IMR-90 (cell line): ENCODE measurements at regions not wholly inside any gene's neighbourhood (a gene's known extent, or its start where the extent isn't known, plus 50 kb on each side); places are given as distances from the start of the nearest gene placed in this dataset.

Experiments
- ATAC-seq: fragments of 200-7000 bp; cut with Tn5 transposase; 2 replicates; pipeline ENCODE4 v1.9.1; 2020; ENCODE audit warnings: low read depth, mild to moderate bottlenecking, moderate library complexity
- BruUV-seq: library from RNA; stranded (reverse); fragments of 400-500 nt; replicated peaks from 2 replicates; lab custom pipeline; 2021; lab: Mats Ljungman, UMichigan
- CTCF ChIA-PET: fragments of 300-600 bp; formaldehyde crosslinking; extraction: SDS; loops from one replicate; lab custom pipeline; 2021; ENCODE audit warnings: antibody characterized with exemption; lab: Yijun Ruan, JAX
- POLR2A ChIA-PET: fragments of 300-600 bp; sonication (Branson Sonifier 250); formaldehyde crosslinking; loops from one replicate; lab custom pipeline; 2022; ENCODE audit warnings: antibody characterized with exemption; ENCODE audit not compliant: unreplicated experiment; lab: Charles Lee
- DNase-seq: peaks from one replicate; pipeline ENCODE4 v3.0.0; 2013
- H2AFZ ChIP-seq: replicated peaks from 2 replicates; pipeline ENCODE3; 2013; ENCODE audit warnings: low read length, mild to moderate bottlenecking; ENCODE audit not compliant: poor library complexity
- H2AK5ac ChIP-seq: 2 replicates; pipeline ENCODE4 v1.6.1; 2013; ENCODE audit warnings: low read depth, low read length, inconsistent platforms
- H2AK9ac ChIP-seq: replicated peaks from 2 replicates; pipeline ENCODE3; 2013; ENCODE audit warnings: mild to moderate bottlenecking, low read depth, low read length, moderate library complexity; ENCODE audit not compliant: poor library complexity
- H2BK120ac ChIP-seq: 2 replicates; pipeline ENCODE4 v1.6.1; 2013; ENCODE audit warnings: low read depth, low read length, inconsistent platforms
- H2BK15ac ChIP-seq: 3 replicates; pipeline ENCODE4 v1.6.1; 2013; ENCODE audit warnings: low read depth, low read length, inconsistent platforms
- H2BK20ac ChIP-seq: 2 replicates; pipeline ENCODE4 v1.6.1; 2013; ENCODE audit warnings: low read depth, mild to moderate bottlenecking, inconsistent platforms, low read length, moderate library complexity
- H2BK5ac ChIP-seq: 2 replicates; pipeline ENCODE4 v1.6.1; 2013; ENCODE audit warnings: mild to moderate bottlenecking, low read depth, low read length, inconsistent platforms; ENCODE audit not compliant: poor library complexity, severe bottlenecking
- H3K14ac ChIP-seq: replicated peaks from 2 replicates; pipeline ENCODE4 v1.6.1; 2013; ENCODE audit warnings: low read depth, low read length, inconsistent platforms
- H3K18ac ChIP-seq: 2 replicates; pipeline ENCODE4 v1.6.1; 2013; ENCODE audit warnings: low read depth, low read length, control low read depth
- H3K23ac ChIP-seq: 2 replicates; pipeline ENCODE4 v1.6.1; 2013; ENCODE audit warnings: low read depth, low read length, inconsistent platforms
- H3K27ac ChIP-seq: 2 replicates; pipeline ENCODE4 v1.5.1; 2013; ENCODE audit warnings: mild to moderate bottlenecking, control low read depth, low read length; ENCODE audit not compliant: insufficient read depth
- H3K27me3 ChIP-seq: 2 replicates; pipeline ENCODE4 v1.6.1; 2013; ENCODE audit warnings: low read length; ENCODE audit not compliant: control insufficient read depth, insufficient read depth
- H3K36me3 ChIP-seq: 2 replicates; pipeline ENCODE4 v1.6.1; 2013; ENCODE audit warnings: low read length, mixed read lengths; ENCODE audit not compliant: control insufficient read depth, insufficient read depth
- H3K4ac ChIP-seq: 2 replicates; pipeline ENCODE4 v1.6.1; 2013; ENCODE audit warnings: low read depth, low read length, inconsistent platforms
- H3K4me1 ChIP-seq: 2 replicates; pipeline ENCODE4 v1.6.1; 2013; ENCODE audit warnings: low read length, mixed read lengths; ENCODE audit not compliant: control insufficient read depth, insufficient read depth
- H3K4me2 ChIP-seq: 2 replicates; pipeline ENCODE4 v1.6.1; 2013; ENCODE audit warnings: low read depth, mild to moderate bottlenecking, control low read depth, low read length, moderate library complexity
- H3K4me3 ChIP-seq: 2 replicates; pipeline ENCODE4 v1.5.1; 2013; ENCODE audit warnings: low read depth, mild to moderate bottlenecking, control low read depth, low read length, moderate library complexity; ENCODE audit not compliant: insufficient read depth
- H3K56ac ChIP-seq: 2 replicates; pipeline ENCODE4 v1.6.1; 2013; ENCODE audit warnings: low read length, inconsistent platforms; ENCODE audit not compliant: insufficient read depth; ENCODE audit errors: extremely low read depth
- H3K79me1 ChIP-seq, 2 experiments: 2 replicates each; pipeline ENCODE4 v1.6.1; 2013; ENCODE audit warnings: low read length in 2 of 2, inconsistent platforms in 1 of 2, low read depth in 1 of 2
- H3K9ac ChIP-seq: 2 replicates; pipeline ENCODE4 v1.6.1; 2013; ENCODE audit warnings: low read depth, low read length, control low read depth
- H3K9me1 ChIP-seq: 2 replicates; pipeline ENCODE4 v1.6.1; 2013; ENCODE audit warnings: low read length, inconsistent platforms; ENCODE audit not compliant: insufficient read depth
- H3K9me3 ChIP-seq: 2 replicates; pipeline ENCODE4 v1.6.1; 2013; ENCODE audit warnings: low read length; ENCODE audit not compliant: control insufficient read depth, insufficient read depth
- H4K20me1 ChIP-seq: 2 replicates; pipeline ENCODE4 v1.6.1; 2013; ENCODE audit warnings: low read length, inconsistent platforms; ENCODE audit not compliant: insufficient read depth
- H4K5ac ChIP-seq: 2 replicates; pipeline ENCODE4 v1.6.1; 2013; ENCODE audit warnings: mild to moderate bottlenecking, low read depth, low read length, control low read depth
- H4K8ac ChIP-seq, 2 experiments: 2 replicates each; pipeline ENCODE4 v1.6.1; 2013; ENCODE audit warnings: low read depth in 2 of 2, low read length in 2 of 2, control low read depth in 1 of 2, inconsistent platforms in 1 of 2
- H4K91ac ChIP-seq: 2 replicates; pipeline ENCODE4 v1.6.1; 2013; ENCODE audit warnings: low read depth, low read length, inconsistent platforms; ENCODE audit not compliant: insufficient read depth
- BHLHE40 ChIP-seq: fragments of 150-350 bp; IDR thresholded peaks from 2 replicates; pipeline ENCODE4 v1.6.1; 2016; ENCODE audit warnings: mild to moderate bottlenecking, low read depth, low read length
- CEBPB ChIP-seq: IDR thresholded peaks from 2 replicates; pipeline ENCODE4 v1.6.1; 2012; ENCODE audit warnings: low read depth, low read length, improper control_type of control experiment
- RCOR1 ChIP-seq: IDR thresholded peaks from 2 replicates; pipeline ENCODE4 v1.6.1; 2012; ENCODE audit warnings: mild to moderate bottlenecking, low read length, improper control_type of control experiment; ENCODE audit not compliant: insufficient replicate concordance
- WGBS, 2 experiments: methylation state at CpG; one replicate each; pipeline versions ENCODE4 v1.1.5 to v1.1.7; 2013; ENCODE audit warnings: missing lambda C conversion rate in 2 of 2; ENCODE audit not compliant: insufficient read length in 1 of 2; ENCODE audit errors: extremely low coverage in 2 of 2; 5-methylcytosine and 5-hydroxymethylcytosine counted together
- dilution Hi-C: fragments of 300-500 bp; cut with HindIII; formaldehyde crosslinking; loops from one replicate; pipeline ENCODE4 v1.14.3; 2018; ENCODE audit warnings: low sequenced_read_pairs; ENCODE audit not compliant: unreplicated experiment
- in situ Hi-C: fragments of 300-500 bp; cut with MboI; formaldehyde crosslinking; loops from 3 replicates; pipeline ENCODE4 v1.14.3; 2019; ENCODE audit warnings: low sequenced_read_pairs, inconsistent platforms, mixed read lengths
- intact Hi-C: fragments of 100-400 bp; cut with micrococcal nuclease; formaldehyde crosslinking; loops from 2 replicates; pipeline ENCODE4 v1.10.0; 2022
- TF ChIP-seq, protein P1 (sequence below): fragments of 150-350 bp; IDR thresholded peaks from 2 replicates; pipeline ENCODE4 v1.6.1; 2016; ENCODE audit warnings: low read depth, mild to moderate bottlenecking, low read length, moderate library complexity, borderline replicate concordance

GRCh38 chr5:1669276-1670155 lies 130.1 kb downstream of the MRPL36 start:
- Histone ChIP-seq H3K4me2 (no peak overlapping the region), H3K79me1 (no peaks in the 10 kb centered on the region), H3K9me1 (0 out of 2 replicates have a peak, but pooled peaks cover 4% of the 10 kb centered on the region), H2BK5ac (no peak overlapping the region), H3K9me3 (peaks cover 1% of the 10 kb centered on the region; the same call in 1 of the 2 replicates), H2AFZ (no peak overlapping the region), H4K8ac (no peak overlapping the region), H3K9ac (no peak overlapping the region), H3K4me1 (no peaks in the 10 kb centered on the region), H3K14ac (no peak overlapping the region), H4K91ac (no peak overlapping the region), H3K27ac (no peak overlapping the region), H3K56ac (no peak overlapping the region), H3K4ac (no peak overlapping the region), H2BK15ac (no peak overlapping the region), H2AK9ac (no peak overlapping the region), H2BK20ac (no peak overlapping the region), H2AK5ac (no peak overlapping the region), H3K4me3 (no peak overlapping the region), H4K20me1 (no peaks in the 10 kb centered on the region), H4K5ac (no peak overlapping the region), H2BK120ac (no peak overlapping the region), H3K27me3 (peaks cover 64% of the 10 kb centered on the region), H3K23ac (no peak overlapping the region), H3K36me3 (no peaks in the 10 kb centered on the region), H3K18ac (no peak overlapping the region)
- no TSS peak for BruUV-seq
- WGBS, 2 experiments: 100% methylated on average over 2 of the region's 10 CpGs; no CpG with 5 or more reads in 1 of the 2 experiments
- TF ChIP-seq CEBPB: no peak
- no peak for TF ChIP-seq BHLHE40
- TF ChIP-seq RCOR1: no peak
- TF ChIP-seq, protein P1, sequence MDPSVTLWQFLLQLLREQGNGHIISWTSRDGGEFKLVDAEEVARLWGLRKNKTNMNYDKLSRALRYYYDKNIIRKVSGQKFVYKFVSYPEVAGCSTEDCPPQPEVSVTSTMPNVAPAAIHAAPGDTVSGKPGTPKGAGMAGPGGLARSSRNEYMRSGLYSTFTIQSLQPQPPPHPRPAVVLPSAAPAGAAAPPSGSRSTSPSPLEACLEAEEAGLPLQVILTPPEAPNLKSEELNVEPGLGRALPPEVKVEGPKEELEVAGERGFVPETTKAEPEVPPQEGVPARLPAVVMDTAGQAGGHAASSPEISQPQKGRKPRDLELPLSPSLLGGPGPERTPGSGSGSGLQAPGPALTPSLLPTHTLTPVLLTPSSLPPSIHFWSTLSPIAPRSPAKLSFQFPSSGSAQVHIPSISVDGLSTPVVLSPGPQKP: no peak
- ChIA-PET CTCF (no interaction called here), POLR2A (no interaction called here)
- dilution Hi-C loops: no loop called here
- no peak for ATAC-seq
- intact Hi-C loops: no loop called here
- no peak for DNase-seq
- in situ Hi-C loops: no loop called here
